Medulla oblongata (tissue), 1 donor: ENCODE measurements at regions not wholly inside any gene's neighbourhood (a gene's known extent, or its start where the extent isn't known, plus 50 kb on each side); places are given as distances from the start of the nearest gene placed in this dataset.
A peak's percentile ranks its signal among the peaks of the same experiment; 100 is the strongest.

ENCODE experiments used
- DNase-seq: peaks from one replicate; pipeline ENCODE4 v3.0.0-alpha.2; 2015; ENCODE audit errors: extremely low spot score

DNA sequence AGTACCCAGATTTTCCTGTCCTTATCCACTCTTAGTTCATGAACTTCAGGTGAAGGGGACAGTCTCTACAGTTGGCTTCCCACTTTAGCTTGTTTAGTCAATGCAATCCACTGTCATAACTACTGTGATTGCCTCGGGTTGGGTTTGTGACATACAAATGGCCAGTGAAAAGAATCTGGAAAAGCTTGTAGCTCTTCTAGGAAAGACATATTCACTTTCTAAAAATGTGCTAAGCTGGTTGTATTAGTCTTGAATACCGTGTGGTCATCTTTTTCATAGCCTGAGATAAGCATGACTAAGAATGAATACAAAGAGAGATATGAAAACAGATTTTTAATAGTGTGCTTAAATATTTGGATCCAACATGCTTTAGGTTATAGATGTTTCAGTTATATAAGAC, 1443.5 kb upstream of the IGFBP7 start:
- no peak for DNase-seq

DNA sequence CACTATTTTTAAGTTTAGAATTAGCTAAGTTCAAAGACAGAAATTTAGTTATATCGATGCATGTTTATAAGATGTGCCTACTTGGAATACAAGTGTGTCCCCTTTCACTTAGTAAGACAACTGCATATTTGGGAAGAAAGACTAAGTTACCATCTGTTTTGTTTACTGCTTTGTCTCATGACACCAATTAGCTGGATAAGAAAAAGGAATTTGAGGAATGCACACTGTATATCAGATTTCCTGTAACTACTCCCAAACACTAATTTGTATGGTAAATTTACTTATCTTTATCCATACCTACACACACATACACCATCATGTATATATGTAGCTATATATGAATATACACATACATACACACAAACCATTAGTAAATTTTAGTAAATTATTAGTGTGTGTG, 1442.8 kb upstream of the IGFBP7 start:
- DNase-seq: no peak

GRCh38 chr4:58551676-58552075, 1441.5 kb upstream of the IGFBP7 start:
- no peak for DNase-seq

GRCh38 chr4:58543465-58543864, 1433.3 kb upstream of the IGFBP7 start:
- no peak for DNase-seq

GRCh38 chr4:58541926-58542325, 1431.7 kb upstream of the IGFBP7 start:
- no peak for DNase-seq

DNA sequence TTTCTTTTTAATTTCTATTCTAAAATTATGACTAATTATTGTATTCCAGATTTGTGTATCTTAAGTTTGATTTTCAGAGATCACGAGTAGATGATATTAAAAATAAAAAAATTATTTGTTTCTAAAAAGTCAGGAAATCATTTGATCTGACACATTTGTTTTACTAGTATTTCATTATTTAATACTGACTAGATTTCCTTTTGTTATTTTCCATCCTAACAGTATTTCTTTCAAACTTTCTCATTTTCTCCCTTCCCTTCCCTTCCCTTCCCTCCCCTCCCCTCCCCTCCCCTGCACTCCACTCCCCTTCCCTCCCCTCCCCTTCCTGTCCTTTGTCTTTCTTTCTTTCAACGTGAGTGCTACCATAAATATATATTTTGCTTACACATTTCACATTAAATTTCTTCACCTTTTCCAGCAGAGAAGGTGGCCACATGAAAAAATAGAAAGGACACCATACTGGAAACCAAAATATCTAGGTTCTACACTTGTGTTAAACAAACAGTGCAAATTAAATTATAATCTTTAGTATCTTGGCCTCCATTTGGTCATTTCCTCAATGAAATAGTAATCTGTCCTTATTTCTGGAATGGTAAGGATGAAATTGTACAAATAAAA, 1412.7 kb upstream of the IGFBP7 start:
- no peak for DNase-seq

GRCh38 chr4:58515226-58515625, 1405.0 kb upstream of the IGFBP7 start:
- no peak for DNase-seq

DNA sequence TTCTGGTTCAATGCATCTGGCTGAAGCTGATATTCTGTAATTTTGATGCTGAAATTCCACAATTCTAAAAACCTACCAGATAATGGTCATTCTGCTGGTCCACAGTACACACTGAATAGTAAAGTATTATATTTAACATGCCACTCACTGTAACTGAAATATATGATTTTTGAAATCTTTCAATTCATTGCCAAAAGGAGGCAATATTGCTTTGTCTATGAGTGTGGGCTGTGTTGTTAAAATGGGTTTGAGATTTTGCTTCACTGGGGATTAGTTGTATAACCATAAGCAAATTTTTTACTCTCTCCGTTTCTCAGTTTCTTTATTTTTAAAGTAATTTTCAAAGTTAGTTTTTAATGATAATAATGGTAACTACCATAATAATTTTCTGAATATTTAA, 1404.1 kb upstream of the IGFBP7 start:
- no peak for DNase-seq

DNA sequence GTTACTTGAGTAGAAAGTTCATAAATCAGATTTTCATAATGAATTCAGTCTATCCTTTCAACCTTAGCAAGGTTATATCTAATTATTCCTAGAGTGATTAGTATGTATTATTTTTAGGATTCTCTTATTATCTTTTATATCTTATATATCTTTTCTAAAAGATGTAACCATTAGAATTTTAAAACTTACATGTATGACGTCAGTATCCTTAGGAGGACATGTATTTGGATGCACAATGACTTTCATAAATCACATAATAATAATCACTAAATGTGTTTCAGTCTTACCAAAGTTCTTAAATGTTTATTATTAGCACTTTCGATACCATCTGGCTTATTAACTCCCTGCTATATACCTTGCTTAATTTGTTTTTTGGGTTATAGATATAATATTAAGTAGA, 1400.5 kb upstream of the IGFBP7 start:
- no peak for DNase-seq

DNA sequence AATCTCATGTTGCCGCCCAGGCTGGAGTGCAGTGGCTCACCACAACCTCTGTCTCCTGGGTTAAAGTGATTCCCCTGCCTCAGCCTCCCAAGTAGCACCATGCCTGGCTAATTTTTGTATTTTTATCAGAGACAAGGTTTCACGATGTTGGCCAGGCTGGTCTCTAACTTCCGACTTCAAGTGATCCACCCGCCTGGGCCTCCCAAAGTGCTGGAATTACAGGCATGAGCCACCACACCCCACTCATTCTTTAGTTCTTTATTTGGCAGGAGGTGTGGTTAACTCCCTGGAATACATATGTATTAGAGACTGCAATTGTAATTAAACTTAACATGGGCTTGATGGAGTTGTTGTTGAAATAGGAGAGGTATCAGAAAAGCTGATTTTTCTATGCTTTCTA, 1396.9 kb upstream of the IGFBP7 start:
- DNase-seq: no peak

GRCh38 chr4:58502839-58503238, 1392.7 kb upstream of the IGFBP7 start:
- DNase-seq: no peak

DNA sequence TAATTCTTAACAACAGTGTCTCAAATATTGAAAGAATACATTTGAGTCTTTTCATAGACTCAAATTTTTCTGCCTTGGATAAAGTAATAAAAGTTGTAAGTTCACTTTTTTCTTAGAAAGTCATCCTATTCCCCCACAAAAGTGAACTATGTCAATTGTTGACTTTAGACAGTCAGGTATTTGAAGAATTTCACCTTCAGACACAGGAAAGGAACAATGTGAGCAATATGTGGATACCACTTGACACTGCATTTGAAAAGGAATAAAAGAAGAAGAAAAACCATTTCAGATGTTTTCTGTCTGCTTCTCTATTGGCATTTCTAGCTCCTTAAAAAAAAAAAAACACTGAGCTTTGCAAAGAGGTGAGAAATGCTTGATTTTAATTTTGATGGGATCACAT, 1389.0 kb upstream of the IGFBP7 start:
- no peak for DNase-seq

GRCh38 chr4:58491620-58492019, 1381.4 kb upstream of the IGFBP7 start:
- DNase-seq: no peak

DNA sequence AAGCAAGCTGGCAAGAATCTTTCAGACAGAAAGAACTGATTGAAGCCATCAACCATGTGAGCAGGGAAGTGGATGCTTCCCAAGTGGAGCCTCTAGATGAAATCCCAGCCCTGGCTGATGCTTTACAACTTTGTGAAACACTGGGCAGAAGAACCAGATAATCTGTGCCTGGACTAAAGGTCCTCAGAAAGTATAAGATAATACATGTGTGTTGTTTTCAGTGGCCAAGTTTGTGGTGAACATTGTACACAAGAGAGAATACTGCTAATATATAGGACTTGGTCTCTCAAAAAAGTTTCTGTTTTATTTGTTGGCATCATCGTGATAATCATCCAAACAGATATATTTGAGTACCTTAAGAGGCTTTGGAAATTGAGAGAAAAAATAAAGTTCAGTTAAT, 1367.8 kb upstream of the IGFBP7 start:
- DNase-seq: peak; percentile 20

DNA sequence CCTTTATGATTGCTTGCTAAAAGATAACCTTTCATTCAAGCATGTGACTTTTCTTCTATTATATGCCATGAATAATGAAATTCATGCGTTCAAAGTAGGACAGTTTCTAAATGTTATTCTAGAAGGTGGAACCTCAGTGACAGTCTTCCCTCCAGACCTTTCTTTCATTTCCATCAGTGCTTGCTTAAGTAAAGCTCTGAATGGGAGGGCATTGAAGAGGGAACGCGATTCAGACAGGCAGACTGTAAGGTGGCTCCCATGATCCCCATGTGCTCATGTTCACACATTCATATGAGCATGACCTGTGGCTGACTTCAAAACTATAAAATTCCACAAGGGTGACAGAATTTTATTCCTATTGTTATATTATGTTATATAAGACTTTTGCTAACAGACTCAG, 1367.3 kb upstream of the IGFBP7 start:
- DNase-seq: no peak

- DNase-seq: no peak
These were observed 1364.9 kb upstream of the IGFBP7 start for GRCh38 chr4:58475097-58475496.

- DNase-seq: no peak
These were observed 1354.8 kb upstream of the IGFBP7 start for GRCh38 chr4:58465031-58465430.

DNA sequence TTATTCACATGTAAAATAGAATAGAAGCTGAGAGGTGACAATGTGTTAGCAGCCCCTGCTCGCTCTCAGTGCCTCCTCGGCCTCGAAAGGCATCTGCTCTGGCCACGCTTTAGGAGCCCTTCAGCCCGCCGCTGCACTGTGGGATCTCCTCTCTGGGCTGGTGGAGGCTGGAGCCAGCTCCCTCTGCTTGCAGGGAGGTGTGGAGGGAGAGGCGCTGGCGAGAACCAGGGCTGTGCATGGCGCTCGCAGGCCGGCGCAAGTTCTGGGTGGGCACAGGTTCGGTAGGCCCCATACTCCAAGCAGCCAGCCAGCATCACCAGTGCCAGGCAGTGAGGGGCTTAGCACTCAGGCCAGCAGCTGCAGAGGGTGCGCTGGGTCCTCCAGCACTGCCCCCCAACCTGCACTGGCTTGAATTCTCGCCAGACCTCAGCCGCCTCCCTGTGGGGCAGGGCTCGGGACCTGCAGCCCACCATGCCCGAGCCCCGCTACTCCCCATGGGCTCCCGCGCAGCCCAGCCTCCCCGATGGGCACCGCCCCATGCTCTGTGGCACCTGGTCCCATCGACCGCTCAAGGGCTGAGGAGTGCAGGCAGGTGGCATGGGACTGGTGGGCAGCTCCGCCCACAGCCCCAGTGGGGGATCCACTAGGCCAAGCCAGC, 1346.7 kb upstream of the IGFBP7 start:
- DNase-seq: no peak

GRCh38 chr4:58453956-58454355, 1343.8 kb upstream of the IGFBP7 start:
- no peak for DNase-seq

DNA sequence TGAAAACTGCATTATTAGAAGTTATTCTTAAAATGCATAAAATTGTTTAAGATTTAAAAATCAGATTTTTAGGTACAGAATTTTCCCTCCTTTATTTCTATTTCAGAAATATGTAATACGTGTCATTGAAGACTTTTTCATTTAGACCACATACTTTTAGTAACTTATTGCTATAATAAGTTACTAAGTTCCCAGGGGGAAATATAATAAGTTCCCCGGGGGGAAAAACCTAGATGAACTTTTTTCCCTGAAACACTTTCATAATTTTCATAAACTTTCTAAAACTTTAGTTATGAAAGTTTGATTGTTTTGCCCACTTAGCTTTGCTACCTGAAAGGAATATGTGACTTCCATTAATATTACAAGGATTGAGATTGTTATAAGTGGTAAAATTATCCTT, 1341.5 kb upstream of the IGFBP7 start:
- DNase-seq: no peak

DNA sequence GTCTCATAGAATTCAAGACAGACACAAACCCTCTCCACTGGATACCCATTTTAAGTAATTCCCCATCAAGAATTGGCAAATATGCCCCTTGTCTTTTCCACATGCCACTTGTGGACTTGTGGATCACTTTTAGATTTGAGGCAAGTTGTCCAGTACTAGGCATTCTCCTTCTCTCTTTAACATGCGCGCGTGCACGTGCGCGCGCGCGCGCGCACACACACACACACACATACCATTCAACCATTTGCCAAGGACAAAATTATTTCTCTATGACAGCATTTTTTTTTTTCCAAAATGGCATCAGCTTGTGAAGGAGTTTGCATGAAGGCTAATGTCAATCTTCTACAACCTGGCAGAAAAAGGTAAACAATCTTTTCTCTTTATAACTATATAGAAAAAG, 1325.7 kb upstream of the IGFBP7 start:
- DNase-seq: no peak

GRCh38 chr4:58413849-58414248, 1303.7 kb upstream of the IGFBP7 start:
- DNase-seq: no peak

GRCh38 chr4:58411904-58412303, 1301.7 kb upstream of the IGFBP7 start:
- no peak for DNase-seq

- DNase-seq: no peak
These were observed 1296.6 kb upstream of the IGFBP7 start for GRCh38 chr4:58406762-58407161.
